HG03457 (cell line): ENCODE measurements at regions not wholly inside any gene's neighbourhood (a gene's known extent, or its start where the extent isn't known, plus 50 kb on each side); places are given as distances from the start of the nearest gene placed in this dataset.
"Not testable (repeated sequence)": the region's sequence is repeated elsewhere in the genome, so short reads cannot be mapped to it uniquely, and the experiment has no call there.

Experiments used
- ATAC-seq: cut with Tn5 transposase; IDR thresholded peaks from one replicate; pipeline ENCODE4 v1.9.1; 2021; ENCODE audit warnings: moderate number of reproducible peaks; ENCODE audit not compliant: unreplicated experiment

DNA sequence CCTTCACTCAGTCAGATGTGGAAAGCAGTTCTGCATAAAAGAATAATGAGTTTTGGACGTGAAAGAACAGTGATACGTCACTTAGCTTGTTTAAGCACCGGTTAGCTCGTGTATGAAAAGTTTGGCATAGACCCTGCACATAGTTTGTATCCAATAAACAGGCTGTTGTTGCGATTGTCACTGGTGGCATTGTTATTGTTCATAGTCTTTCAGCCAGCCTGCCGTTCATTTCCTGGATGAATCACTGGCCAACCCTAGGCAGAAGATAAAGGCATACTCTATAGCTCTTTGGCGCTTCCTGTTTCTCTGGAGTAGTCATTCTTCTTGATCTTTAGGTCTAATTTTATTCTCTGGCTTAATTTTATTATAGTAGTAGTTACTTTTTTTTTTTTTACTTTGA lies 57.8 kb upstream of the ANKRD30A start:
- no peak for ATAC-seq

DNA sequence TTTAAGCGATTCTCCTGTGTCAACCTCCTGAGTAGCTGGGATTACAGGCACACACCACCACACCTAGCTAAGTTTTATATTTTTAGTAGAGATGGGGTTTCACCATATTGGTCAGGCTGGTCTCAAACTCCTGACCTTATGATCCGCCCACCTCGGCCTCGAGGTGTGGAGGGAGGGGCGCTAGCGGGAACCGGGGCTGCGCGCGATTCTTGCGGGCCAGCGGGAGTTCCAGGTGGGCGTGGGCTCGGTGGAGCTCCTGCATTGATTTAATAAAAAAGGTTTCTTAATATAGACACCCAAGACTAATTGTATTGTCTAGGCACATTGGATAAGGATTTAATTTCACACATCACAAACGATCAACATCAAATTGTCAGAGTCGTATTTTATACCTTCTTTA lies 63.1 kb upstream of the ANKRD30A start:
- not testable (repeated sequence) for ATAC-seq

DNA sequence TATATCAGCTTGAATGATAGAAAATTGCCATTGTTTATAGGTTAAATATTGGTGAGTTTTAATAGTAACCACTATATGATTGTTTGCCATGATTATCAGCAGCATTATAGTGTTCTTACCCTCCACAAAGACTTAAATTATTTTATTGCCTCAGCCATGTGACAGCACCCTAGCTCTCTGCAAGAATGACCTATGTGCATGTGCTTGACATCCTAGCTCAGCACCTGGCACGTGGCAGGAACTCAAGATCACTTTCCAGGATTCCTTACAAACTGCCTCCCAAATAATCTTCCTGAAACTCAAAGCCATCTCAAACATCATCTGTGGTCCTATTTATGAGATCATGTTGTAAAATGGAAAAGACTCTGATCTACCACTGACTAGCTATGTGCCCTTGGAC lies 68.1 kb upstream of the ANKRD30A start:
- ATAC-seq, result no peak

DNA sequence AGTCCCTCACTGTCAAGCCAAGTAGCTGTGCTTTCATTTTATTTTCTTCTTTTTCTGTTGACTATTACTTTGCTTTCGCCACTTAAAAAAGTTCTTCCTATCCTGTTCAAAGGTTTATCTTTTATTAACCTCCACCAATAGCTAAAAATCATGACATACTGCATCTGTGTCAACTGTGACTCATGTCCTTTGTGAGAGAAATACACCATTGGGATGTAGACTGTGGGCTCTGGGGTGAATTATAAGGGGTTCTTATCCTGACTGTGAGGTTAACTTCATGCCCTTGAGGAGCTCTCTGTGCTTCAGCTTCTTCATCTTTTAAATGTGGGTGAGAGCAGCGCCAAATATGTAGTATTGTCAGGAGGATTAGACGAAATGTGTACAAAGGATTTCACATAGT lies 71.9 kb upstream of the ANKRD30A start:
- ATAC-seq, result no peak

DNA sequence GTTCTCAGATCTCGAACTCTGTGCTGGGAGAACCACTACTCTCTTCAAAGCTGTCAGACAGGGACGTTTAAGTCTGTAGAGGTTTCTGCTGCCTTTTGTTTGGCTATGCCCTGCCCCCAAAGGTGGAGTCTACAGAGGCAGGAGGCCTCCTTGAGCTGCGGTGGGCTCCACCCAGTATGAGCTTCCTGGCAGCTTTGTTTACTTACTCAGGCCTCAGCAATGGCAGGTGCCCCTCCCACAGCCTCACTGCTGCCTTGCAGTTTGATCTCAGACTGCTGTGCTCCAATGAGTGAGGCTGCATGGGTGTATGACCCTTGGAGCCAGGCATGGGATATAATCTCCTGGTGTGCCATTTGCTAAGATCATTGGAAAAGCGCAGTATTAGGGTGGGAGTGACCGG lies 75.4 kb upstream of the ANKRD30A start:
- not testable (repeated sequence) for ATAC-seq

DNA sequence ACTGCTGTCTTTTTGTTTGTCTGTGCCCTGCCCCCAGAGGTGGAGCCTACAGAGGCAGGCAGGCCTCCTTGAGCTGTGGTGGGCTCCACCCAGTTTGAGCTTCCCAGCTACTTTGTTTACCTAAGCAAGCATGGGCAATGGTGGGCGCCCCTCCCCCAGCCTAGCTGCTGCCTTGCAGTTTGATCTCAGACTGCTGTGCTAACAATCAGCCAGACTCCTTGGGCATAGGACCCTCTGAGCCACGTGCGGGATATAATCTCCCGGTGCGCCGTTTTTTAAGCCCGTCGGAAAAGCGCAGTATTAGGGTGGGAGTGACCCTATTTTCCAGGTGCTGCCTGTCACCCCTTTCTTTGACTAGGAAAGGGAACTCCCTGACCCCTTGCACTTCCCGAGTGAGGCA lies 81.1 kb upstream of the ANKRD30A start:
- not testable (repeated sequence) for ATAC-seq

DNA sequence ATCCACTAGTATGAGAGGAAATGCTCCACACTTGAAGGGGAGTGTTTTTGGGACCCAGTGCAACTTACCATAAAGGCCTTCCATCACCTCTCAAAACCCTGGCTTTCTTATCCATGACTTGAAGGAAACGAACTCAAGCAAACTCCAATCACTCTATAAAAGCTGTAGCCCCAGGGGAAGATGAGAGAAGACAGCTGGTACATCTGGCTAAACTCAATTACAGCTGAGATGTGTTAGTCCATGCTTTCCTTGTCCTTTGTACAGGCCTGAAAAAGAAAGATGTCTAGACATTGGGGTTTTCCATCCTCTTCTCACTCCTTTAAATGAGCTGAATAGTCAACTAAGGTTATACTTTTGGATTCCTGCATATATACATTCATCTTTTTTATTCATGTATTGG lies 89.5 kb upstream of the ANKRD30A start:
- no peak for ATAC-seq

DNA sequence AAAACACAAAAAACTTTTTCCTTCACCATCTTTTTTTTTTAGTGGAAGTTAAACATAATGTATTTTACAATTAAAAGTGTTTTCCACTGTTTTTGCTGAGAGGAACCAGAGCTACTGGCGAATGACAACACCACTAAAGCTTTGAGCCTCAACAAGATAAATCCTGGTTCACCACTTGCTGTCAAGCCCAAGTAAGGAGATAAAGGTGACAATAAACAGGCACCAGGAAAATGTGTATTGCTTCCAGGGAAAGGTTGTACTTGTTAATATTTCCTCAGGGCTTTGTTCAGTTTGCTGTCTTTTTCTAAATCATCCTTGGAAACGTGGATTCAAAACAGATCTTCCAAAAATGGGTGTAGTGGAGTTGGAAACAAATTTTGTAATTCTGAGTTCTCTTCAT lies 109.9 kb upstream of the ANKRD30A start:
- no peak for ATAC-seq

DNA sequence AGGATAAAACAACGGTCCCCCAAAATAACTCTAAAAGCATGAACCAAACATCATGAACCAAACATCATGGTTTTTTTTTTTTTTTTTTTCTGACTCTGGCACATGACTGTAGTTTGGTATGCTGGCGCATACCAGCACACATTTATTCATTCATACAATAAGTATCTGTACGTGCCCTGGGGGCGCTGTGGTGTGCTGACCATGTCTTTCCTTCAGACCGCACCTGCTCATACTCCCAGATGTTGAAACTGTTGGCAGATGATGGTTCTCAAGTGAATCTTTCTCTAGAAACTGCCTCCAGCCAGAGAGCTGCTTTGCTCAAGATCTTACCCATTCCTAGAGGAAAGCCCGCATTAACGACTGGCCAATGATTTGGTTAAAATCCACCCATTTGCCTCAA lies 114.7 kb upstream of the ANKRD30A start:
- no peak for ATAC-seq

DNA sequence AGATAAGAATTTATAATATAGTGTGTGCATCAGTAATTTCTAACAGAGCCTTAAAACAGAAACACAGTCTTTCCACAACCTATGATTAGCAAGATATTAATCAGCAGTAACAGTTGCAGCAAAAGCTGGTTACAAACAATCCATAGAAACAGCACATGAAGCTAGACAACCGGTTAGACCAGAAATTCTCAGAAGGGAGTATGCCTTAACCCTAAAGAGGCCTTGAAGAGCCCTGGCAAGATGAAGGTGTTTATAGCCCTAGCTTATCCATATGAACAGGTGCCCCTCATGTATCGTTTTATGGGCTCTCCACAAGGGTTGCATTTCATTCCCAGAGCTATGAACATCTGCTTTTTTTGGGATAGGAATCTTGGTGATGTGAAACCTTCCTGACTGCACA lies 117.1 kb upstream of the ANKRD30A start:
- ATAC-seq, result not testable (repeated sequence)

DNA sequence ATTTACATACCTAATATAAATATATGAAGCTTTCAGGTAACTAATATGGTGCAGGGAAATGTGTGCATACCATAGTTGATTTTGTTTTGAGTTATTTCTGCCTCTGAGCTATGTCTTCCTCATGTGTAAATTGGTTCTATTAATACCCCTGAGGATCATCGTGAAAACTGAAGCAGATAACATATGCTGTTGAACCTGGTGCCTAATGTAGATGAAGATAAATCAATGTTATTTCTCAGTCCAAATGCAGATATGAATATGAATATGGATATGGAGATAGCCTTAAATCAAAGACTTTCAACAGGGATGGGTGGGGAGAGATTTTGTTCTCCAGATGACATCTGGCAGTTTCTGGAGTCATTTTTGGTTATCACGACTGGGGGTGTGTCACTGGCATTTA lies 122.3 kb upstream of the ANKRD30A start:
- ATAC-seq, result no peak

DNA sequence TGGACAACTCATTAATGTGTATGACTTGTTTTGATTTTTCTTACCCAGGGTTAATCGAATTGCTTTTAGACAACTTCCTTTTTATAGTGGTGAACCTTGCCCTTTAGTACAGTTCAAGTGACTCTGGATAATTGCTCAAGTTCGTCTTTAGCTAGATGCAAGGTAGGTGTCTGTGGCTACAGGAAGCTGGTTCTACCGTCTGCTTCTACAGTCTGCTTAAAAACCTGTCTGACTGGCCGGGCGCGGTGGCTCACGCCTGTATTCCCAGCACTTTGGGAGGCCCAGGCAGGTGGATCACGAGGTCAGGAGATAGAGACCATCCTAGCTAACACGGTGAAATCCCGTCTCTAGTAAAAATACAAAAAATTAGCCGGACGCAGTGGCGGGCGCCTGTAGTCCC lies 129.6 kb upstream of the ANKRD30A start:
- ATAC-seq, result not testable (repeated sequence)

DNA sequence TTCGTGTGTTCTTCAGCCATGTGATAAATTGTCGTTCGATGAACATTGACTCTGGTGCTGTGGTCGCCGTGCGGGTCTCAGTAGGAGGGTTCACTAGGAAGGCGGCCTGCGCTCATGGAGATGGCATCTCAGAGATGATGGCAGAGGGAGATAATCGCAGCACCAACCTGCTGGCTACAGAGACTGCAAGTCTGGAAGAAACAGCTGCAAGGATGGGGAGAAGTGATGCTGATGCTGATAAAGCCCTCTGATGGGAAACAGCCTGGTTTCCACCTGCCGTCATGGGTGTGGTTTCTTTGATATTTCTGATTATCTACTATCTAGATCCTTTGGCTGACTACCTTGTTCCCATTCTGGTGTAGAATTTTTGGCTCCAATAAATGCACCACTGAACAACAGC lies 130.5 kb upstream of the ANKRD30A start:
- ATAC-seq, result no peak

DNA sequence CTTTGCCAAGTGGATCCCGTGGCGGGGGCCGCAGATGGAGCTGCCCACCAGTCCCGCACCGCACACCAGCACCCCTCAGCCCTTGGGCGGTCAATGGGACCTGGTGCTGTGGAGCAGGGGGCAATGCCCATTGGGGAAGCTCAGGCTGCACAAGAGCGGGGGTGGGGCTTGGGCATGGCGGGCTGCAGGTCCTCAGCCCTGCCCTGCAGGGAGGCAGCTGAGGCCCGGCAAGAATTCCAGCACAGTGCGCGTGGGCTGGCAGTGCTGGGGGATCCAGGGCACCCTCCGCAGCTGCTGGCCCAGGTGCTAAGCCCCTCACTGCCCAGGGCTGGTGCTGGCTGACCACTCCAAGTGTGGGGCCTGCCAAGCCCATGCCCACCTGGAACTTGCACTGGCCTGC lies 136.2 kb upstream of the ANKRD30A start:
- no peak for ATAC-seq

DNA sequence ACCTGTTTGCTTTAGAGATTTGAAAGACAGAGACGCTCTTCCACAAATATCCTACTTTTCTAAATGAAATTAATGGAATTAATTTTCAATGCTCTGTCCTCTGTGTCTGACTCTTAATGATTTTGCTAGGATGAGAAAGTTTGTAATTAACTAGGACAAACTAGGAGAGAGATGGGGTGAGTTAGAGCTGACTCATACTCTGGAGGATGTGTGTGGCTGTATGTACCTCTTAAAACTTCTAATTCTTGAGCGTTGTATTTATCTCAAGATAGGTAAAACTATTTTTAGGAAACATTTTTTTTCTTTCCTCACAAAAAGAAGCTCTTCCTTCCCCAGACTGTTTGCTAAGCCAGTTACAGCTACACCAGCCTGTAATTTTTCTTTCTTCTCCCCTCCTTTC lies 178.8 kb upstream of the ANKRD30A start:
- ATAC-seq, result no peak

DNA sequence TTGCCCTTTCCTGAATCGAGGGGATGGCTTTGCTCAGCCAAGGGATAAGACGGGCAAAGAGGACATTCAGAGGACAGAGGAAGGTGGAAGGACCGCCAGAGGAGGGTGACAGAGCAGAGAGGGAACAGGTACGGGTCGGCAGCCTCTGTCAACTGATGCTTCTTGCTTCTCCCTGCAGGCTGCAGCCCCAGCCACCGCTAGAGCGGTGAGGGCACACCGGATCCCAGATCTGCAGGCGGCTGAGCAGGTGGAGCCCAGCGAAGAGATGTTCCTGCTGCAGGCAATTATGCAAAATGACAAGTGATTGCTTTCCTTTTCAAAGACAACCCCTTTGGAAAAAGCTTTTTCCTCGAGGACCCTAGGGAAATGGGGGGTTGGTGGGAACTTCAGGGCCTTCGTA lies 181.9 kb upstream of the ANKRD30A start:
- no peak for ATAC-seq

DNA sequence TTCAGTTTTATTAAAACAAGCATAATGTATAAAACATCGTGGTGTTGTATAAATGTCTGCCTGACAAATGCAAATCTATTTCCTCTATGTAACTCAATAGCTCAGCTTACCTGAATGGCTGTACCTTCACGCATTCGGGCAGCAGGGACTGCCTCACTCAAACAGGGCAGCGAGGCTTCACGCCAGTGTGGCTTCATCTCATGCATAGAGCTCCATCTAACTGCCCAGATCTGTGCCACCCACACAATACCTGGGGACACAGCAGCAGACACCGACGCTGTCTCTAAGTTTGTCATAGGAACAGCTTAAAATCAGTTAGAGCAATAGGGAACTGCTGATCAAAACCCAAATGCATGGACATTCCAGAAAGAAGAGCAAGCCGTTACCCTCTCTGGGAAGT lies 182.8 kb upstream of the ANKRD30A start:
- no peak for ATAC-seq

DNA sequence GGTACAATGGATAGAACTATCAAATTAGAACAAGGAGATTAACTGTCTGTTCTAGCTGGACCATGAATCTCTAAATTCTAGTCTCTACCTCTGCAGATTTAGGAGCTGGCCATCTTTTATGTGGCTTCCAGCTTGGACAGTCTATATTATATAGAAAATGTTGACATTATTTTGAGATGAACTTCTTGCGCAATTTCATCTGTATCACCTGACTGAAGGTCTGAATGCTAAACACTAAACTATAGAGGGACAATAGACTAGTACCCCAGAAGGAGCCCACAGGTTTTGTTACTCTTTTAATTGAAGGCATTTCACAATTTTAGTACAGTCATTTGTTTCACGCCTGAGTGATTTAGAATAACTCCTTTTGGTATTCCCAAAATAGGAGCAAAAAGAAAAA lies 222.4 kb upstream of the ANKRD30A start:
- no peak for ATAC-seq

DNA sequence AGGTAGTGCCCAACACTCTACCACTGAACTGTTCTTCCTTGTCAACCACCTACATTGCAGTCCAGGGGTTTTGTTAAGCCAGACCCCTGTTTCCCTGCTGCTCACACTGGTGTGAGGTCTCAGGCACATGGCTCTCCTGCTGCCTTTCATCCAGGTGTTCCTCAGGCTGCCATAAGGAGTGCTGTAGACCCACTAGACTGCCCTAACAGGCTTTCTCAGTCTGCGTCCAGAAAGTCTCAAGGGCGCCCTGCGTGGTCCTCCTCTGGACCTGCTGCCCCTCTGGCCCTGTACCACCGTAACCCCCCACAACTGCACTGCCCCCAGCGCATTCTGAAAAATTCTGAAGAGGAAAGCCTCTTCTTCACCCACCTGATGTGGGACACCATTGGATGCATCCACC lies 225.7 kb upstream of the ANKRD30A start:
- ATAC-seq, result no peak

DNA sequence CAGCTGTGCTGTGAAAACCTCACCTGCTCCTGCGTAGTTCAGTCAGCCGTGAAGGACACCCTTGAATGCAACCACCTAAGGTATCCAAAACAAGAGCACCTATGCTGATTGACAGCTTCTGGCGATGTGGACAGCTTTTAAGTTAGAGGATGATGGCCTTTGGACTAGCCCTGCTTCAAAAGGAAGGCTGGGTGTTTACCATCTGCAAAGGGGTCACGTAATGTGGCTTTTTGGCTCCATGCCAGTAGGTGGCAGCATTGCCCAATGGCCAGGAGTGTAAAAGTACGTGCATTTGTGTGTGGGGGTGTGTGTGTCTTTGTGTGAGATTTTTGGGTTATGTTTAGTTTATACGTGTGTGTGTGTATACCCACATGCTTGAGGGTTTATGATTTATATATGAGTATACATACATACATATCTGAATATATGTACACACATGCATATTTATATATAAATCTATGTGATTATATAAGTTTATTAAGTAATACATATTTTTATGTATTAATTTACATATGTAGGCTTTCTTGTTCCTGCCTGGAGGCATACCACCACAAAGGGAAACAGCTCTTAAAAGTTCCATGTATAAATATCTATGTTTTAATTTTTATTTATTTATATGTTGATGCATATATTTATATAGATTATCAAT lies 236.3 kb upstream of the ANKRD30A start:
- no peak for ATAC-seq

DNA sequence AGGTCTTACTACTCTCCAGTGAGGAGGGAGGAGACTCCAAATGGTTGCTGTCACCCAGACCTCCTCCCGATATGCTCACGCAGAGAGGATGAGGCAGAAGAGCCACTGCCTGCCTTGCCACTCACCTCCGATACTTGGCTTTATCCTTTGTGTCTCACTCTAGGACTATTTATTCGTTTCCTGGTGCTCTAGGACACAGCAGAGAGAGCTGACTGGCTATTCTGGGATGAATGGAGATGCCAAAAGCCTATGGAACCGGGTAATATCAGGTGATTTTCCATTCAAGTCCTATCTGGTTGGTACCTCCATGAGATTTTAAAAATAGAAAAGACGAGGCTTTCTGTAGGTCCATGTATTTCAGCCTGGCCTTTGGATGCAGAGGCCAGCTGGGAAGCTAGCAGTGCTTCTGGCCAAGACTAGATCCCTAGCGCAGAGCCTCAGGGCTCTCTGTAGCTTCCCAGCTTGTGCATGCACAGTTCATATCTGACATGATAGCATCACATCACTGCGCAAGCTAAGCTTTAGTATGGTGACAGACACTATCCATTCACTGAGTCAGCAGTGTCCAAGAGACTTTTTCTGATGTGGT lies 239.0 kb upstream of the ANKRD30A start:
- ATAC-seq, result no peak

DNA sequence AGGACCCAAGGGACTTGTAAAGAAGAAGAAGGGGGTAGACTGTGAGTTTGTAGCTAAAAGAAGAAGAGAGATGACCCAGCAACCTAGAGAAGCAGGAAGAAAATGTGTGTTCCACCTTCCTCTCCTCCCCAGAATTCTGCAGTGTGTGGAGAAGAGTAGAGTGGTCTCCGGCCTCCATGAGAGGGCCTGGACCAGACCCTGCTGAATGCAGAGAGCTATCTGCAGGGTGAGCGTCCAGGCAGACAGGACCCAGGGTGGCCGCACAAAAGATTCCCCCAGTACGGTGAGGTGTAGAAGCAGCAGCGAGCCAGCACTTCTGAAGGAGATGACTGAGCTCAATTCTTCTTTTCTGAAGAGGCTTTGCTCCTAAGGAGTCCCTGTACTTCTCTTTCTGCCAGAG lies 239.7 kb upstream of the ANKRD30A start:
- no peak for ATAC-seq

DNA sequence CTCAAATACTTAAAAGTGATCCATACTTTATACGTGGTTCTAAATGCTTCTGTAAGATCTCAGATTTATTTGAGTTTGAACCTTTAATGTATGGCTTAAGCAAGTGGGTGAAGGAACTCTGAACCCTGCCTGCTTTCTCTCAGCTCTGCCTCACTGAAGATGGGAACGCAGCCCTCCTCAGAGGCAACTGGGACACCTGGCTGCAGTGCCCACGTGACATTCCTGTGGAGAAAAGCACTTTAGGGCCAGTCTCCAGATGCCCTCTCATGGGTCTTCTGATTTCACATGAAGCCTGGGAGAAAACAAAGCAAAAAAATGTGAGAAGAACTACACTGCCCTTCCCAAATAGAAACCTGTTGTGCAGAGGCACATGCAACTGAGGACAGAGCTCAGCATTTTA lies 242.6 kb upstream of the ANKRD30A start:
- no peak for ATAC-seq
